Ovary (tissue), 3 donors: ENCODE measurements at regions not wholly inside any gene's neighbourhood (a gene's known extent, or its start where the extent isn't known, plus 50 kb on each side); places are given as distances from the start of the nearest gene placed in this dataset.

ENCODE experiments used
- CTCF ChIP-seq, 3 donors: fragments of 450-650 bp in 2 of 3; fragments of 200-600 bp in 1 of 3; IDR thresholded peaks; one replicate each; pipeline versions ENCODE4 v1.5.1 to v1.8.0; 2016 to 2022; ENCODE audit warnings: antibody characterized with exemption in 3 of 3, mild to moderate bottlenecking in 1 of 3
- EP300 ChIP-seq: sonication (generic); formaldehyde crosslinking; IDR thresholded peaks from one replicate; pipeline ENCODE4 v1.6.1; 2017; ENCODE audit warnings: antibody characterized with exemption
- donor health status: DM: no; HTN: no; CAD: no.

- TF ChIP-seq CTCF (IDR thresholded peaks at IDR 0.05) (no peak), EP300 (no peak)
These were observed 97.3 kb upstream of the FZD10 start for GRCh38 chr12:130064999-130065398.
